GM21717 (cell line): ENCODE measurements at regions not wholly inside any gene's neighbourhood (a gene's known extent, or its start where the extent isn't known, plus 50 kb on each side); places are given as distances from the start of the nearest gene placed in this dataset.

Experiments
- ATAC-seq: cut with Tn5 transposase; IDR thresholded peaks from one replicate; pipeline ENCODE4 v1.9.1; 2021; ENCODE audit warnings: mild to moderate bottlenecking, moderate library complexity; ENCODE audit not compliant: unreplicated experiment

DNA sequence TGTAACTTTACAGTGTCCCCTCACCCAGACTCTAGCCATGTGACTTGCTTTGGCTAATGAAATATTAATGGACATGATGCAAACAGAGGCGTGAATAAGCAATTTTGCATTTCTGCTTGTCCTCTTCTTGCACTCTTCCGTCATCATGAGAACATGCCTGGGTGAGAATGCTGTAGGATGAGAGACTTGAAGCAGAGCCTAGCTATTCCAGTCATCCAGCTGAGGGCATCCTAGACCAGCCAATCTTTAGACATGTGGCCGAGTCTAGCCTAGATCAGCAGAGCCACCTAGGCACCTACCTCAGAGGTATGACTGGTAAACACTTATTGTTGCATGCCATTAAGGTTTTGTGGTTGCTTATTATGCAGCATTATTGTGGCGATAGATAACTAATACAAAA, 450.5 kb upstream of the AZI2 start:
- no peak for ATAC-seq

DNA sequence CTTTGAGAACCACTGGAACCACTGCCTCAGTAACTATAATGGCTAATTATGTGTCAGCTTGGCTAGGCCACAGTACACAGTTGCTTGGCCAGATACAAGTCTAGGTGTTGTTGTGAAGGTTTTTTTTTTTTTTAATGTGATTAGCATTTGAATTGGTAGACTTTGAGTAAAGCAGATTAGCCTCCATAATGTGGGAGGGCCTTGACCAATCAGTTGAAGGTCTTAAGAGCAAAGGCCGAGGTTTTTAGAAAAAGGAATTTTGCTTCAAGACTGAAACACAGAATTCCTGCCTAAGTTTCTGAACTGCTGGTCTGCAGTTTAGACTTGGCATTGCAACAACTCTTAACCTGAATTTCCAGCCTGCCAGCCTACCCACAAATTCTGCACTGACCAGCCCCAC, 451.6 kb upstream of the AZI2 start:
- no peak for ATAC-seq

DNA sequence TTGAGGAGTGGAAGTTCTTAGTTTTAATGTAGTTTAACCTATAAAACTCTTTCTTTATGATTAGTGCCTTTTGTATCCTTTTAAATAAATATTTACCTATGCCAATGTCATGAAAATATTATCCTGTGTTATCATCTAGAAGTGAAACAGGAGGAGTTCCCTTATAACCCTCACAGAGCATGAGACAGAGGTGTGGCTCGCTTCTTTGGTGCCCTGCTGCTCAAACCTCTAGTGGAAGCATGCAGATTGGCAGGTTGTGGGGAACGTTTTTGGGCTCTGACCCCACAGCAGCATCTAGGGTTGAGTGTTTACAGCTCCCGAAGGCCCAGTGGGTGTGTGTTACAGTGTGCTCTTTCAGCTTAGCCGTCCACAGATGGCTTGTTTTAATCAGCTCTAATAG, 459.4 kb upstream of the AZI2 start:
- ATAC-seq: no peak

DNA sequence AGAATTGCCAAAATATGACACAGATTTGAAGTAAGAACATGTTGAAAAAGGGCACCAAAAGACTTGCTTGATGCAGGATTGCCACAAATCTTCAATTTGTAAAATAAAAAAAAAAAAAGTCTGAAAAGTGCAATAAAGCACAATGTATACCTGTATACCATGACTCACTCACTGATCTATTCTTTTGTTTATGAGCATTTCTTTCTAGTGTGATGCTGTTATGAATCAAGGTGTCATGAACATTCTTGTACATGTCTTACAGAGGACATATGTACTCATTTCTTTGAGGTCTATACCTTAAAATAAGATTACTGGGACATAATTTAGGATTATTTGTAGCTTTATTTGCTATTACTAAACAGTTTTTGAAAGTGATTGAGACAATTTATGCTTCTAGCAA, 464.9 kb upstream of the RBMS3 start:
- no peak for ATAC-seq

DNA sequence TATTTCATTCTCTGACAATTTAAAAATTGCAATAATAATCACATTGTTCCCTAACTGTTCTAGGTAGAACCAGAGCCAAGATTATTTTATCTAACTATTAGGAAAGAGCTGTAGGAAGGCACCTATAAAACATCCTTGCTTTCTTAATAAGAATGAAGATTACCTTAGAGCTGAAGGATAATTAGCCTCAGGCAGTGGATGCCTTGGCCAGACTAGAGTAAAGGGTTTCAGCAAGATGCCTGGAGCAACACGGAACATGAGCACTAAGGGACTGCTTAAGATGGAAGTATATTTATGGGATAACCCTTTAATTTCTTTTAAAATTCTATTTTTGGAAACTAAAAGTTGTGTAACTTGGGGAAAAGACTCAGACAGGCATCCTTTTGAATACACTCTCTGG, 456.6 kb upstream of the RBMS3 start:
- ATAC-seq: no peak

DNA sequence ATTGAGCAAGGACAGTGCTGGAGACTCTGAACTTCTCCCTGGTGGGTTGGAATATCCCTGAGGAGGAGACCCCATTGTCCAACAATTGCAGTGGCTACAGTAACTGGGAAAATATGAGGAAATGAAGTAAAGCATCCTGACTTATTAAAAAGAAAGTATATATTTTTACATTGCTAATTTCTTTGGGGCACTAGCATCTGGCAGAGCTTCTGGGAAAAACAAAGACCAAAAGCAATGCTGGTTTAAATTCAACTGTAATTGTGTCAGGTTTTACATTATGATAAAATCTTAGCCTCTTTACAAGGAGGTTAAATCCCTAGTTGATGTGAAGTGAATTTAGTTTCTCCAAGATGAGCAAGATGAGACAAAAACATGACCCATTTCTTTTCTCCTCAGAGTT, 454.0 kb upstream of the RBMS3 start:
- ATAC-seq: no peak

DNA sequence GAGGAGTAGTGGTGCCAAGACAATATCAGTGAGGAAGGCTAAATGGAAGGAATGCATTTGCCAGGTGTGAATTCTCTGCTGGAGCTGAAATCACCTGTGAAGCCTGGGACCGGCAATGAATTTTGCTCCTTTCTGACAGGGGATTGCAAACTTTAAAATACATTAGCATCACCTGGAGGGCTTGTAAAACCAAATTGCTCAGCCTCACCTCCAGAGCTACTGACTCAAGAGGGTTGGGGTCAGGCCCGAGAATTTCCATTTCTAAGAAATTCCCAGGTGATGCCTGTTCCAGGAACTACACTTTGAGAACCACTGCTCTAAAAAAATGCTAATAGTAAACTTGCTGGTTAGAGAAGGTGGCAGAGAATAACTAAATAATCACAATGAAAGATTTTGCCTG, 445.6 kb upstream of the RBMS3 start:
- no peak for ATAC-seq

DNA sequence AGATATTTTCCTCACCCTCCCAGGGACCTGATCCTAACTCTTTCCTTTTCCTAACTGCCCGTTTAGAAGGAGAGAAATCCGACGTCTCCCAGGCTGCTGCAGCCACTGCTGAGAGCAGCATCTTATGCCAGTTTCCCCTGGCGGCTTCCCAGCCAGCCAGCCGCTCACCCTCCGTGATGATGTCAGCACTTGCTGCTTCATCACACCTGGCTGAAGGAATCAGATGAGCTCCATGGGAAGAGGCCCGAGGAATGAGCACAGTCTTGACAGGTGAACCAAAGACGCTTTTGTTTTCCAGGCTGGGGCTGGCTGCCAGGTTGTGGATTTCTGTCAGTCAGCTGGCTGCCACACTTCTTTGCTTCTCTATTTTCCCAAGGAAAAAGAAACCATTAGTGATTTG, 445.1 kb upstream of the RBMS3 start:
- ATAC-seq: no peak

DNA sequence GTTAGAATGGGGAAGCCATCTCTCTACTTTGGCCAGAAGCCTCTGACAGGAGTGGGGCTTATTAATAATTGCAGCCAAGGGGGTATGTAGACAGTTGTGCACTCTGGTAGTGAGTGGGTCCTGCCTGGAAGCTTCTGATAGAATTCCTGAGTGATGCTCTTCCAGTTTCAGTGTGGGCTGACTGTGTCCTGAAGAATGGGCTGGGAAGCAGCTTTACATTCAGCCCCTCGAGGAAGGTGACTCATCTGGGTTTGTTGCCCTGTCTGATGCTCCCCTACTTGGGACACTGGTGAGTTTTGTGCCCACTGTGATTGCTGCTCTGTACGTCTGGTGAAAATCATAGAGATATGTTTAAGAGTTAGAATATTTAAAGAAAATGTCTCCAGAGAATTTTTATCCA, 444.7 kb upstream of the RBMS3 start:
- ATAC-seq: no peak

DNA sequence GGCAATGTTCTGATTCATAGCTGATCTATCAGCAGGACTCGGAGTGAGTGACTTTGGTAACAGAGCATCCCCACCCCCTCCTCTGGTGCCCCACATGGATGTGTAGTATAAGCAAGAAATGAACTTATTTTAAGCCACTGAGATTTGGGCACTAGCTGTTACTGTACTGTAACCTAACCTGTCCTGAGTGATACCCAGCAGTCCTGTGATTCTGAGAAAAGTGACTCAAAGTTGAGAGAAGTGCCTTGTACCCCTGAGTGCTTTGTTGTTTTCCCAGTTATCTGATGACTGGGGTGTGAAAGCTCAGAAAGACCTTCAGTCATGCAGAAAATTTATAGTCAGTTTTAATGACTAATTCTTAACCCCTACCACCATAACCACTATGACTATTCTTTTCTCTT, 439.9 kb upstream of the RBMS3 start:
- peak; percentile 80 for ATAC-seq

DNA sequence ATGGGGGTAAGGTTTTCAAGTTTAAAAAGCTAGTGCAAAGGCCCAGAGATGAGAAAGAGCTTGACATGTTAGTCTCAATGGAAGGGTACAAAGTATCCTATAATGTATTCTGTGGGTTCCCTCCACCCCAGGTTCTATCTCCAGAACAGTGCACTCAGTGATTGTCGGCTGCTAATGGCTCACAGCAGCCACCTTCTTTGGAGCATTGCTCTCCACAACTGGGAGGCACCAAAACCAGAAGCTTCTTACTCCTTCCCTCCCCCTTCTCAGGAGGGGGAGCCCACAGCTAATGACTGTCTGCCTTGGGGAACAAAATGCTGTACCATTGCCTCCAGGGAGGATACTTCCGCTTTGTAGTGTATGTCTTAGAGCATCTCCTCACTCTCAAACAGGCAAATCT, 439.4 kb upstream of the RBMS3 start:
- peak; percentile 25 for ATAC-seq

DNA sequence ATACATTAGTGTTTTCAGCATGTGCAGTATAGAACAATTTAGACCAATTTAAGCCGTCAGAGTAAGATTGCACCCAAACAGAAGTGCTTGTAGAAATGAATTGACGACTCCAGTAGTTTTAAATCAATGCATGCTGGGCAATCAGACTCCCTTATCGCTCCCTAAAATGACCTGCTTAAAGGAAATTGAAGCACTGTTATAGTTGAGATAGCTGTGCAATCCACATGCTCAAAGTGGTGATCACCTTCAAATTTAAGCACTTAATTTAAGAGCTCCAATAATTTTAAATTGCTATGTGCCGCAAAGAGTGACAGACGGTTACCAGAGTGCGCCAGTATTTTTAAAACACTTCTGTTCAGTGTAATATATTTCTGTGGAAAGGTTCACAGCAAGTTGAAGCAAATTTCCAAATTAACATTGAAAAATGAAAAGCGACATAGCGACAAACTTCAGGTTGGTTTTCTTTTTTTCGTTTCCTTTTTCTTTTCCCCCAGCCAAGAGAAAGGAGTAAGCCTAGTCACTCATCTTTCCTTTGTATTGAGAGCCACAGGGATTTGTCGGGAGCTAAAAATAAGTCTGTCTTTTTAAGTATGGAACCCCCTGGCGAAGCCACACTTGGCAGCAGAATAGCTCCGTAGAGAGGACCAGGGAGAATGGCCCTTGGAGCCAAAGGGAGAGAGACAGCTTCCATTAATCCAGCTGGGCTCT, 436.4 kb upstream of the RBMS3 start:
- no peak for ATAC-seq

DNA sequence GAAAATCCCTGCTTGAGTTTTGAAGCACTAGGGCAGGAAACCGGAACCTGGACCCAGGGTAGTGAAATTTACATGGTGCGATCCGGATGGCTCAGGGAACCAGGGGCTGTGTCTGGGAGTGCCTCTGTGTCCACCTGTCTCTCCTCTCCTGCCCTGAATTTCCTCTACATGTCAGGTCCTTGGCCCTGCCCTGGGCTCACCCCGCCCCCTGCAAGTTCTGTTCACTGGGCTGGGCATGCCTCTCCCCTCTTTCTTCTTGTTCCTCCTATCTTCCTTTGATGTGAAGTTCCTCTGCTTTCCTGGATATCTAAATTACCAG, 435.9 kb upstream of the RBMS3 start:
- no peak for ATAC-seq

DNA sequence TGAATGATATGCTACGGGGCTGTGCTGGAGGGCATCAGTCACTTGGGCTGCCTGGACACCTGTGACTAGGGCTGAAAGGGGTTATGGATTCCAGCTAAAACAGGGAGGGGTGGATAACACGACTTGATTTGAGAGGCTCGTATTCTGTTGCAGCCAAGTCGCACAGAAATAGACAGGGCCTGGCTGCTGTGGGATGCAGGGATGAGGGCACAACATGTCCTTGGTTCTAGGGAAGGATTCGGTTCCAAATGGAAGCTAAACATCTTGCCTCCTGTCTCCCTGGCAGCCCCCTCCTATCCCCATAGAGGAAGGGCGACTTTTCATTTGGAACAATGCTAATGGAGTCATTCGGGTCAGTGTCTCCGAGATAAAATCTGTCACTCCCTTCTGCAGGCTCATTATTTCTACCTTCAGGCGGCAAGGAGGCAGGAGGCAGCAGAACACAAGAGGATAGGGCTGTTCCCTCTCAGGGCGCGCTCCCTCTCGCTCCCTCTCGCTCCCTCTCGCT, 433.8 kb upstream of the RBMS3 start:
- no peak for ATAC-seq

DNA sequence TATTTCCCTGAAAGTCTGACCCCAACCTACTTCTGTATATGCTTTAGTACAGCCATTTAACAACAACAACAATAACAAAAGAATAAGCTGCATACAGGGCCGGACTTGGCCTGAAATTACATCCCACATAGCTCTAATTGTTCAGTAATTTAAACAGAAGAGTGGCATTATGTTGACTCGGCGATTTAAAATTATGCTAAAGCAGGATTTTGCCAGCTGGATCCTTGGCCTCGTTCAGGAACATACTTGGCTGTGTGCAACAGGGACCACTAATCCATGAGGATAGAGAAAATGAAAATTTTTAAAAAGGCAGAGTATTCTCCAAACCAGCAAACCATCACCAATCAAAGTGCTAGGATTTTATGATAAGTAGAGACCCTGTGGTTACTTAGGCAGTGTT, 433.1 kb upstream of the RBMS3 start:
- no peak for ATAC-seq

DNA sequence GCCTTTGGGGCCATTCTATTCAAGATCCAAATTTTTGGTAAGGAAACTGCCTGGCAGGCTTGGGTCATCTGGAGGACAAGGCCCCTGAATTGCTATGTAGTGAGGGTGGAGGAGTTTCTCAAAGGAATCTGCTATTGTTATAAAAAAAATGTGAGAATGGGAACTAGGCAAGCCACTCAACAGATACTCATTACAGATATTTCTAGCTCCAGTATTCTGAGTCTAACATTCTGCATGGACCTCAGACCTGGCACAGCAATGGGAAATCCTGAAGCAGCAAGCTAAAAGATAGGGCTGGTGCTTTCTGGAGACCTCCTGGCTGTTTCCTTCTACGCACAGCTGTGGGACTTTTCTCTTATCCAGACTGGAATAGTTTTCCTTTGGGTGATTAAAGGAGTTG, 430.7 kb upstream of the RBMS3 start:
- ATAC-seq: no peak

DNA sequence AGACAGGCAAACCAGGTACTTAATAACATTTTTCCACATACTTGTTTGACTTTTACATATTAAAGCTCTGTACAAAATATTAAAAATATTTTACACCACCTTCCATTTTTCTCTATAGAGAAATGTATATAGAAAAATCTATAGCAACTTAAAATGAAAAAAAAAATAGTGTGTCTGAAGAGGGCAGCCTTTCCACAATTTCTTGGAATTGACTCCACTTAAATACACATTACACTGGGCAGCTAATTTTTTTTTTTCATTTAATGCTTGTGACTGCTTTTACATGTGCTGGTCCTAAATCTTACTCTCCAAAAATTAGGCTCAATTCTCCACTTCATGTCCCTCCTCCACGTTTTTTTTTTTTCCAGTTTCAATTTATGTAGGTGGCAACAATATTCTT, 427.0 kb upstream of the RBMS3 start:
- ATAC-seq: no peak

DNA sequence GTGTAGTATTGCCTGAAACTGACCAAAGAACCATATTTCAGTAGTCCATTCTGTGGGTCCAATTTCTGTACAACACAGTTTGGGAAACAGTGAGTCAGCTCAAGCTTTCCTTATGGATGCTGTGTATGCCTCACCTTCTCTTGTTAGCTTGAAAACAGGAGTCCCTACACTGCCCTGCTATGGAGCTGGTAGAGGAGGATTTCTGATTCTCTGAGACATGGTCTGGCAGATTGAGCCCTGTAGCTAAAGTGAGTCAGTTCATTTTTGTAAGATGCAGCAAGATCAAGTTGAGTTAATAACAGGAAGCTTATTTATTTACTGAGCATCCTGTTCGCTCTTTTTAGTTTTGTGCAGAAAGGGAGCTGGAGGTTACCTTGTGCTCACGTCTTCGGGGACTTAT, 424.1 kb upstream of the RBMS3 start:
- no peak for ATAC-seq

DNA sequence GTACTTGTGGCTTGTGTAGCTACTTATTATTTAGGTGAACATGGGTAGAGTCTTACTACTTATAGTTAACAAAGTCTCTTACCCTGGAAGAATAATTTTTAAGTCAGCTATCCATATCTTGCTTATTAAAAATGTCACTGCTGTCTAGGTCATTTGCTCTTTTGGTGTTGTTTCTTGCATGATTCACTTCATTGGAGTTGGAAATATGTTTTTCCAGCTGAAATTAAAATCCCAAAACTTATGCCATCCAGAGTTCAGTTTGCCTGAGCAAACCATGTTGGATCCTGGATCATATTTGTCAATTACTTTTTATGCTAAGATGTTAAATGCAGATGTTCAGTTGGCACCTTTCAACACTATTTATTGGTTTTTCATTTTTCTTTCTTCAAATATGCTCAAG, 421.0 kb upstream of the RBMS3 start:
- no peak for ATAC-seq

DNA sequence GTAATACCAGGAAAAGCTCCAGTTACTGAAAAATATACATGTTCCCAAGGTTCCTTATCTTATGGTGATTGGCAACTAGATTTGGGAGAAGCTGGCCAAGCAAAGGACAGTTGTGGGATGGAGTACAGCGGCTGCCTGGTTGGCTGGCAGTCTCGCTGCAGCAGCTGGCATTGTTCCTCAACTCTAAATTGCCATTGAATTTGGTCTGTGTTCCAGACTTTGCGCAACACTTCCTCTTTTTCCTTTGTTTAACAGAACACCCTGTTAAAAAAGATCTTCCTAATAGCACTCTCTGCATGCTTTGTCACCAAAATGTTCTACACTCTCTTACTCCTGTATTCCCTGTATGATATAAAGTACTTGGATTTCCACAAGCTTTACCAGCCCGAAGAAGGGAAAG, 420.6 kb upstream of the RBMS3 start:
- no peak for ATAC-seq

DNA sequence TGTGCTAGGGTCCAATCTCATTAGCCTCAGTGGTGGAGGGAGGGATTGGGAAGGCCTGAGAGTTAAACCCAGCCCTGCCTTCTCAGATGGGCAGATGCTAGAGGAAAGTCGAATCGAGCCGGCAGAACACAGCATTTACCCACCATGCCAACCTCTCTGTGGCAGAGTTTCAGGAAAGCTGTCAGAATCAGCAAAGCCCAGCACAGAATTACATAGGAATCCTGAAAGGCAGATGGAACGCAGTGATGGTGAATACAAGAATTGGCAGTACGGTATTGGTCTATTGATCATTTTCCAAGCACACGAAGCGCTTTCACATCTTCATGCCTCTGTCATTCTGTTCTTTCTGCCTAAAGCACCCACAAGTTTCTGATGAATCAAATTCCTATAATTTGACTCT, 417.7 kb upstream of the RBMS3 start:
- ATAC-seq: no peak

DNA sequence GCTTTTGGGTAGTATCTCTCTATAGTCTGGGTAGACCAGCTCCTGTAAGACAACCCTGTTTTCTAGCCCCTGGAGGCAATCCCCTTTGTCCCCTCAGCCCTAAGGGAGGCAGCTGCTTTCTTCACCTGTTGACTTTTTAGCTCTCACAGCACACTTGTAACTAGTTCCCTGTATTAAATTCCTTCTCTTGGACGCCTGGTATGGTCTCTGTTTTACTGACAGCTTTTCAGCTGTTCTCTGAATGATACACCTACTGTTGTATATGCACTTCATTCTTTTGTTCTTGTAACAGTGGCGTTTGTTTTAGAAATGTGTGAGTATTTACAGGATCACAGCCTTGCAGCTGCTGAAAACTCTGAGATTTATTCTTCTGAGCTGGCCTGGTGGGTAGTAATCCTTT, 413.0 kb upstream of the RBMS3 start:
- ATAC-seq: no peak

DNA sequence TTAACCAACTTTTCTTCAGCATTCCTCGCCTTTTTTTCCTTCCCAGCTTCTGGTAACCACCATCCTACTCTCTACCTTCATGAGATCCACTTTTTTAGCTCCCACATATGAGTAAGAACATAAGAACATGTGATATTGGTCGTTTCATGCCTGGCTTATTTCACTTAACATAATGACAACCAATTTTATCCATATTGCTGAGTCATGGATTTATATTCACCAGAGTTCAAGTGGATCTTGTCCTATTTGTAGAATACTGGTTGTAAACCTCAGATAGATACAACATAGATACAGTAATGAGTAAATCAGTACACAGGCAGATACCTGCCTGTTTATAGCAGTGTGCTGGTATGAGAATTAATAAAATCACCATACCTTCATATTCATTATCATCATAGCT, 412.0 kb upstream of the RBMS3 start:
- no peak for ATAC-seq

DNA sequence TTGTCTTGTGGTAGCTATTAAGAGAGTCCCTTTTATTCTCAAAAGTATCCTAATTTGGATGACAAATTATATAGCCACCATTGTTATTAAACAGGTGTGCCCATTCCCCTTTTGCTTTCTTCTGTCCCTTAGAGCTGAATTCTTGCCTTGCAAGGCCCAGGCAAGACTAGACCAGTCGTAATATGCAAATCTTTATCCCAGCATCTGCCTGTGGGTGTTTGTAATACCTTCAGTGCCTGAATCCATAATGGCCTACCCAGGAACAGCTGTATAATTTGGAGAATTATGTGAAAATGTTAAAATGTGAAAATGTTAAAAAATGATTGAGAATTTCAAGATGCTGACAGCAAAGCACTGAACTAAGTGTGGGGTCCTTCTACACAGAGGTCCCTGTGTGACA, 403.0 kb upstream of the RBMS3 start:
- ATAC-seq: no peak
